GM12873 (cell line): ENCODE measurements at regions not wholly inside any gene's neighbourhood (a gene's known extent, or its start where the extent isn't known, plus 50 kb on each side); places are given as distances from the start of the nearest gene placed in this dataset.

Source experiments
- TF ChIP-seq, protein P1 (sequence below): IDR thresholded peaks from 2 replicates; pipeline ENCODE4 v1.5.1; 2012; ENCODE audit warnings: low read depth, mild to moderate bottlenecking, moderate library complexity, low read length, control low read depth; ENCODE audit not compliant: insufficient read depth; ENCODE audit errors: missing control alignments

DNA sequence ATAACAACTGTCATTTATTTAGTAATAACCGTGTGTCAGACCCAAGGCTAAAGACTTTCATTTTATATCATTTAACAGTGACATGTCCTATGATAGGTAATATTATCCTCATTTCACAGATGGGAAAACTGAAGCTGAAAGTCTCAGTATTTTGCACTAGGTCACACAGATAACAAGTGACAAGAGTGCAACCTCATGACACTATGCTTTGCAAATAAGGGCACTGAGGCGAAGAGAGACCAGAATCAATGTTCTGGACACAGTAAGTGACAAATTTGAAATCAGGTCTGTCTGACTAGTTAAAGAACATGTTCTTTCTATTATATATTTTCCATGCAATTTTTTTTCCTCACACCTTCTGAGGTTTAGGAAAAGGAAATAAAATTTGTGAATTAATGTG is 585.7 kb downstream of the LRRC70 start:
- TF ChIP-seq, protein P1, sequence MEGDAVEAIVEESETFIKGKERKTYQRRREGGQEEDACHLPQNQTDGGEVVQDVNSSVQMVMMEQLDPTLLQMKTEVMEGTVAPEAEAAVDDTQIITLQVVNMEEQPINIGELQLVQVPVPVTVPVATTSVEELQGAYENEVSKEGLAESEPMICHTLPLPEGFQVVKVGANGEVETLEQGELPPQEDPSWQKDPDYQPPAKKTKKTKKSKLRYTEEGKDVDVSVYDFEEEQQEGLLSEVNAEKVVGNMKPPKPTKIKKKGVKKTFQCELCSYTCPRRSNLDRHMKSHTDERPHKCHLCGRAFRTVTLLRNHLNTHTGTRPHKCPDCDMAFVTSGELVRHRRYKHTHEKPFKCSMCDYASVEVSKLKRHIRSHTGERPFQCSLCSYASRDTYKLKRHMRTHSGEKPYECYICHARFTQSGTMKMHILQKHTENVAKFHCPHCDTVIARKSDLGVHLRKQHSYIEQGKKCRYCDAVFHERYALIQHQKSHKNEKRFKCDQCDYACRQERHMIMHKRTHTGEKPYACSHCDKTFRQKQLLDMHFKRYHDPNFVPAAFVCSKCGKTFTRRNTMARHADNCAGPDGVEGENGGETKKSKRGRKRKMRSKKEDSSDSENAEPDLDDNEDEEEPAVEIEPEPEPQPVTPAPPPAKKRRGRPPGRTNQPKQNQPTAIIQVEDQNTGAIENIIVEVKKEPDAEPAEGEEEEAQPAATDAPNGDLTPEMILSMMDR = no peak

DNA sequence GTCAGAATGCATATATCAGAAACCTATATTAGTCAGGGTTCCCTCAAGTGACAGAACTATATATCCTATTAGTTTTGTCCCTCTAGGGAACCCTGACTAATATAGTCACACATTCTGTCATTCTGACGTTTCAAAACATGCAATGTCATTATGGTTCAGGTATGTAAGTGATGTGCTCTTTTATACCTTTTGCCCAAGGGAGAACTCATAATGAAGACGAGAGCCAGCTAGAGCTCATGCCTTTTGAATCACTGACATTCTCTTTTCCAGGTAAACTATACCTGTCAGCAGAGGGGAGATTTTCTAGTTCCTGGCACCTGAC is 576.7 kb downstream of the LRRC70 start:
- TF ChIP-seq, protein P1 = no peak

DNA sequence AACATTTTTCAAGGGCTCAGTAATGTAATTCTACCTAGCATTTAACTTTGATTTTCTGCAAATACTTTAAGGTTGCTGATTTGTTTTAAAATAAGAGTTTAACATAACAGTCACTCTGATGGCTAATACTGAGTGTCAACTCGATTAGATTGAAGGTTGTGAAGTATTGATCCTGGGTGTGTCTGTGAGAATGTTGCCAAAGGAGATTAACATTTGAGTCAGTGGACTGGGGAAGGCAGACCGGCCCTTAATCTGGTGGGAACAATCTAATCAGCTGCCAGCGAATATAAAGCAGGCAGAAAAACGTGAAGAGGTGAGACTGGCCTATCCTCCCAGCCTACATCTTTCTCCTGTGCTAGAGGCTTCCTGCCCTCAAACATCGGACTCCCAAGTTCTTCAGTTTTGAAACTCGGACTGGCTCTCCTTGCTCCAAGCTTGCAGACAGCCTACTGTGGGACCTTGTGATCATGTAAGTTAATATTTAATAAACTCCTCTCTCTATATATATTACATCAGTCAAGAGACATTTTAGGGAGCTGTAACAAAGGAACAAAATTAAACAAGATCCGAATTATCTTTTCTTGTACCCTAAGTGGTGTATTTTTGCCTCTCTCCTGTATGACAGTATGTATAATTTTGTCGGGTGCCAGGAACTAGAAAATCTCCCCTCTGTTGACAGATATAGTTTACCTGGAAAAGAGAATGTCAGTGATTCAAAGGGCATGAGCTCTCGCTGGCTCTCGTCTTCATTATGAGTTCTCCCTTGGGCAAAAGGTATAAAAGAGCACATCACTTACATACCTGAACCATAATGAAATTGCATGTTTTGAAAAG is 576.1 kb downstream of the LRRC70 start:
- TF ChIP-seq, protein P1 = no peak

DNA sequence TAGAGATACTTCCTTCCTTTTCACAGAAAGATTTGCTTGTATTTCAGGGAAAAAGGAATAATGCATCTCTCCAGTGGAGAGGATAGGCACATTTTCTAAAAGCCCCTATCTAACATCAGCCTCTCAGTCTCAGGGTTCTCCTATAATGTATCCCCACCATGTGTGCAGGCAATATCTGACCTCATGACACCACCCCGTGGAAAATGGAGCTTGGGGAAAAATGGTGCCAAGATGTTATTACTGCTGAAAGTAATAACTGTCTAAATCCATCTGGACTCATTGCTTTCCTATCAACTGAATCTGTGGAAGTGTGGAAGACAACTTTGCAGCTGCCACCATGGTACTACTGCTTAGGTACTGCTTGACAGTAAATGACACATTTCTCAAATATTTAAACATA is 574.3 kb downstream of the LRRC70 start:
- TF ChIP-seq, protein P1 = no peak

DNA sequence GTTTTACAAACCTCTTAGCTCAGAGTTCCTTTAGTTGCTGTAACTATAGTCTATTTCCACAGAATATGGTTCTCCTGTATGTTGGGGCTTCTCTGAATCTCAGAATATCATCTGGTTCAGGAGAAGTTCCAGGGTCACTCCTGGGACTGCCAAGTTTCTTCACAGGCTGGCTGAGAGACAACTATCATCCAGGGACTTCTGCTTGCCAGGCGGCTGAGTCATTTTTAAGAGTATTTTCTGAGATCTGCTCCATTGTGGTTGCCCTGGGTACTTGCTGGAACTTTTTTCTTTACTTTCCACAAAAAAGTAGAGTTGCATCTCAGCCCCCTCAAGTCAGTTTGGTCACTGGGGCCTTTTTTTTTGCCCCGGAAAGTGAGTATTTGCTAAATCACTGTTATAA is 566.5 kb downstream of the LRRC70 start:
- TF ChIP-seq, protein P1 = no peak

DNA sequence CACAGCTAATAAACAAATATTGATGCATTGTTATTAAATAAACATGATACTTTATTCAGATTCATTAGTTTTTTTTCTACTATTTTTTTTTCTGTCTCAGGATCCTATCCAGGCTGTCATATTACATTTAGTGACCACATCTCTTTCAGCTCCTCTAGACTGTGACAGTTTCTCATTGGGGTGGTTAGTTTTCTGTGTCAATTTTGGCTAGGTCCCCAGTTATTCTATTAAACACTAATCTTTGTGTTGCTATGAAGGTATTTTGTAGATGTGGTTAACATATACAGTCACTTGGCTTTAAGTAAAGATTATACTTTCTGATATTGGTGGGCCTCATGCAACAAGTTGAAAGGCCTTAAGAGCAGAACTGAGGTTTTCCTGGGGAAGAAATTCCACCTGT is 563.0 kb downstream of the LRRC70 start:
- TF ChIP-seq, protein P1 = no peak

DNA sequence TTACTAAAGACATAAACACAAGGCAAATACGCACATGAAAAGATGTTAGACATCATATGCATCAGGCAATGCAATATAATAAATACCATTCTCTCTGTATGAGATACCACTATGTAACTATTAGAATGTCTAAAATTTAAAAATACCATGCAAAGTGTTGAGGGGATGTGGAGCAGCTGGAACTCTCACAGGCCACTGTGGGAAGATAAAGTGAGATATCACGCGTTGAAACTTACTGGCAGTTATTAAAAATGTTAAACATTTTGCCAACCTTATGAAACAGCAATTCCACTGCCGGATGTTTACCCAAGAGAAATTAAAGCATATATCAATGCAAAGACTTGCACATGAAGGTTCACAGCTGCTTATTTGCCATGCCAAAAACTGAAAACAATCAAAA is 556.7 kb downstream of the LRRC70 start:
- TF ChIP-seq, protein P1 = no peak
